H9 (cell line): ENCODE measurements at regions not wholly inside any gene's neighbourhood (a gene's known extent, or its start where the extent isn't known, plus 50 kb on each side); places are given as distances from the start of the nearest gene placed in this dataset.

ENCODE experiments used
- DNase-seq: peaks from one replicate; pipeline ENCODE4 v3.0.0-alpha.2; 2017
- H2AFZ ChIP-seq: one replicate; pipeline ENCODE4 v1.6.1; 2013; ENCODE audit warnings: mild to moderate bottlenecking, low read length, control low read depth, moderate library complexity
- H2AK5ac ChIP-seq: 2 replicates; pipeline ENCODE4 v1.6.1; 2013; ENCODE audit warnings: low read length, control low read depth, mixed read lengths; ENCODE audit not compliant: insufficient read length
- H2BK120ac ChIP-seq: one replicate; pipeline ENCODE4 v1.6.1; 2013; ENCODE audit warnings: low read depth, mild to moderate bottlenecking, low read length, control low read depth, inconsistent platforms; ENCODE audit not compliant: poor library complexity, severe bottlenecking
- H2BK12ac ChIP-seq: 2 replicates; pipeline ENCODE4 v1.6.1; 2013; ENCODE audit warnings: low read length, control low read depth, mixed read lengths, low read depth; ENCODE audit not compliant: insufficient read length
- H2BK15ac ChIP-seq: 2 replicates; pipeline ENCODE4 v1.6.1; 2013; ENCODE audit warnings: low read depth, low read length, control low read depth
- H2BK20ac ChIP-seq: one replicate; pipeline ENCODE4 v1.6.1; 2013; ENCODE audit warnings: low read depth, mild to moderate bottlenecking, low read length, control low read depth, inconsistent platforms; ENCODE audit not compliant: poor library complexity, severe bottlenecking
- H2BK5ac ChIP-seq: 2 replicates; pipeline ENCODE4 v1.6.1; 2013; ENCODE audit warnings: low read length, control low read depth, mixed read lengths; ENCODE audit not compliant: insufficient read length
- H3K14ac ChIP-seq: 2 replicates; pipeline ENCODE4 v1.6.1; 2013; ENCODE audit warnings: low read length, control low read depth; ENCODE audit not compliant: insufficient read depth
- H3K18ac ChIP-seq: 2 replicates; pipeline ENCODE4 v1.6.1; 2013; ENCODE audit warnings: low read depth, mild to moderate bottlenecking, mixed read lengths, low read length, control low read depth; ENCODE audit not compliant: insufficient read length
- H3K23ac ChIP-seq: 2 replicates; pipeline ENCODE4 v1.6.1; 2013; ENCODE audit warnings: low read length, control low read depth, mixed read lengths, low read depth; ENCODE audit not compliant: insufficient read length
- H3K23me2 ChIP-seq: 2 replicates; pipeline ENCODE4 v1.6.1; 2013; ENCODE audit warnings: low read depth, mild to moderate bottlenecking, mixed read lengths, low read length, control low read depth; ENCODE audit not compliant: insufficient read length, poor library complexity, severe bottlenecking
- H3K27ac ChIP-seq: 2 replicates; pipeline ENCODE4 v1.5.1; 2013; ENCODE audit warnings: low read length, control low read depth, mixed read lengths, low read depth; ENCODE audit not compliant: insufficient read length
- H3K27me3 ChIP-seq: 2 replicates; pipeline ENCODE4 v1.6.1; 2013; ENCODE audit warnings: low read length, control low read depth, inconsistent platforms; ENCODE audit not compliant: insufficient read depth
- H3K4ac ChIP-seq: 2 replicates; pipeline ENCODE4 v1.6.1; 2013; ENCODE audit warnings: low read depth, mild to moderate bottlenecking, control low read depth, inconsistent platforms, low read length, moderate library complexity
- H3K4me1 ChIP-seq: 2 replicates; pipeline ENCODE4 v1.6.1; 2013; ENCODE audit warnings: low read length, control low read depth, inconsistent platforms; ENCODE audit not compliant: insufficient read depth
- H3K4me2 ChIP-seq: 2 replicates; pipeline ENCODE4 v1.6.1; 2013; ENCODE audit warnings: low read length, control low read depth, mixed read lengths; ENCODE audit not compliant: insufficient read length, insufficient read depth
- H3K56ac ChIP-seq: 2 replicates; pipeline ENCODE4 v1.6.1; 2013; ENCODE audit warnings: low read depth, mild to moderate bottlenecking, mixed read lengths, low read length, control low read depth; ENCODE audit not compliant: insufficient read length
- H3K79me1 ChIP-seq: 2 replicates; pipeline ENCODE4 v1.6.1; 2013; ENCODE audit warnings: low read depth, mild to moderate bottlenecking, moderate library complexity, low read length, control low read depth, inconsistent platforms; ENCODE audit not compliant: insufficient read depth, poor library complexity, severe bottlenecking
- H3K79me2 ChIP-seq: 2 replicates; pipeline ENCODE4 v1.6.1; 2013; ENCODE audit warnings: low read length, control low read depth, inconsistent platforms; ENCODE audit not compliant: insufficient read depth
- H3K9ac ChIP-seq: 2 replicates; pipeline ENCODE4 v1.6.1; 2013; ENCODE audit warnings: low read length, control low read depth, mixed read lengths; ENCODE audit not compliant: insufficient read length; ENCODE audit errors: extremely low read depth
- H3K9me3 ChIP-seq: one replicate; pipeline ENCODE4 v1.6.1; 2013; ENCODE audit warnings: low read depth, low read length, inconsistent platforms; ENCODE audit not compliant: control insufficient read depth
- H3T11ph ChIP-seq: one replicate; pipeline ENCODE4 v1.6.1; 2013; ENCODE audit warnings: mild to moderate bottlenecking, low read length, control low read depth, inconsistent platforms
- H4K20me1 ChIP-seq: one replicate; pipeline ENCODE4 v1.6.1; 2013; ENCODE audit not compliant: control insufficient read depth, insufficient read length, insufficient read depth
- H4K5ac ChIP-seq: 2 replicates; pipeline ENCODE4 v1.6.1; 2013; ENCODE audit warnings: low read depth, mild to moderate bottlenecking, mixed read lengths, low read length, control low read depth; ENCODE audit not compliant: insufficient read length
- H4K8ac ChIP-seq: replicated peaks from 2 replicates; pipeline ENCODE4 v1.6.1; 2013; ENCODE audit warnings: low read length, control low read depth, mixed read lengths, low read depth; ENCODE audit not compliant: insufficient read length
- H4K91ac ChIP-seq: 2 replicates; pipeline ENCODE4 v1.6.1; 2013; ENCODE audit warnings: low read depth, mild to moderate bottlenecking, moderate library complexity, mixed read lengths, low read length, control low read depth; ENCODE audit not compliant: insufficient read length
- H3K27ac Mint-ChIP-seq, 3 experiments: 2 replicates in 2 of 3; 3 replicates in 1 of 3; pipeline ENCODE4 v1.8.0; 2020 to 2021; ENCODE audit warnings: mixed read lengths in 3 of 3, mild to moderate bottlenecking in 1 of 3, moderate library complexity in 1 of 3
- H3K27me3 Mint-ChIP-seq: 2 replicates; pipeline ENCODE4 v1.8.0; 2021; ENCODE audit warnings: low read depth, mild to moderate bottlenecking, moderate library complexity, mixed read lengths
- H3K36me3 Mint-ChIP-seq, 3 experiments: 2 replicates in 2 of 3; 3 replicates in 1 of 3; pipeline ENCODE4 v1.8.0; 2020 to 2021; ENCODE audit warnings: low read depth in 3 of 3, mixed read lengths in 3 of 3; ENCODE audit not compliant: insufficient read depth in 1 of 3
- H3K4me1 Mint-ChIP-seq, 2 experiments: 2 replicates each; pipeline ENCODE4 v1.8.0; 2020; ENCODE audit warnings: mixed read lengths in 2 of 2
- H3K4me3 Mint-ChIP-seq, 2 experiments: 2 replicates in 1 of 2; 3 replicates in 1 of 2; pipeline ENCODE4 v1.8.0; 2020 to 2021; ENCODE audit warnings: mild to moderate bottlenecking in 2 of 2, mixed read lengths in 2 of 2, moderate library complexity in 1 of 2
- H3K9me3 Mint-ChIP-seq, 2 experiments: 2 replicates in 1 of 2; 3 replicates in 1 of 2; pipeline ENCODE4 v1.8.0; 2020; ENCODE audit warnings: mild to moderate bottlenecking in 2 of 2, mixed read lengths in 2 of 2, moderate library complexity in 1 of 2
- CTCF ChIP-seq: fragments of 200-600 bp; sonication (generic); conservative IDR thresholded peaks from 3 replicates; pipeline ENCODE4 v1.8.0; 2021; ENCODE audit warnings: antibody characterized with exemption, mild to moderate bottlenecking
- WGBS: extraction: QIAGEN DNeasy Blood & Tissue Kit; methylation state at CpG from one replicate; pipeline ENCODE4 v1.1.7; 2013; ENCODE audit warnings: missing lambda C conversion rate, low lambda C conversion rate, mixed read lengths; ENCODE audit not compliant: insufficient read length; ENCODE audit errors: extremely low coverage; 5-methylcytosine and 5-hydroxymethylcytosine counted together

DNA sequence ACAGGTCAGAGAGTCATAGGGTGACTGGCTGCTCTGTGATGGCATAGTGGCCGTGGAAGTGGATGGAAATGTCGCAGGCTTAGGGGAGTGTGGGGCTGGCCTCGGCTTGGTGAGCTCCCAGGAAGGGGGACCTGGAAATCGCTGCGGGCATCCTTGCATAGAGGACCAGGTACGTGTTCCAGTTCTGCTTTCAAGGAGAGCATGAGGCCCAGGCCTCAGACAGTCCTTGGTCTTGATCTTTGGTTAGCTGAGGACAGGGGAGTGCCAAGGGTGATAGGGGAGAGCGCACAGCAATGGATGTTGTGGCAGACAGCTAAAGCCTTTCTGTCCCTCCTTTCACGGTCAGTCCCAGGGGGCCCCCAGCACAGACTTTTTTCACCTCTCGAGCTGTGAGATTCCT, 110.5 kb downstream of the SNRPN start:
- H3K9me3 Mint-ChIP-seq, result peaks cover 99% of the 10 kb centered on the region in 2 experiments
- Histone ChIP-seq H3K9ac (no peak overlapping the region), H3K18ac (no peak overlapping the region), H2AFZ (no peak overlapping the region), H3K79me2 (no peaks in the 10 kb centered on the region; the same call in 1 of the 2 replicates), H3K4me2 (no peak overlapping the region), H3K56ac (no peak overlapping the region), H2BK120ac (no peak overlapping the region), H2BK20ac (no peak overlapping the region), H3T11ph (no peak overlapping the region), H2AK5ac (no peak overlapping the region), H2BK5ac (no peak overlapping the region), H3K23me2 (no peaks in the 10 kb centered on the region), H3K14ac (no peak overlapping the region), H3K4ac (no peak overlapping the region), H3K9me3 (peaks cover 100% of the 10 kb centered on the region), H4K91ac (no peak overlapping the region), H2BK15ac (no peak overlapping the region), H4K8ac (no peak overlapping the region), H4K5ac (no peak overlapping the region), H3K27ac (no peak overlapping the region), H3K27me3 (no peaks in the 10 kb centered on the region), H3K79me1 (no peaks in the 10 kb centered on the region), H4K20me1 (no peaks in the 10 kb centered on the region), H3K23ac (no peak overlapping the region), H2BK12ac (no peak overlapping the region), H3K4me1 (no peaks in the 10 kb centered on the region)
- no peak for TF ChIP-seq CTCF
- DNase-seq, result no peak
- no CpG with 5 or more reads among the region's 9 CpGs for WGBS
- H3K4me1 Mint-ChIP-seq, result no peaks in the 10 kb centered on the region
- H3K27me3 Mint-ChIP-seq, result peaks cover 22% of the 10 kb centered on the region
- no peak overlapping the region for H3K4me3 Mint-ChIP-seq
- H3K27ac Mint-ChIP-seq, result no peak overlapping the region
- peaks cover 100% of the 10 kb centered on the region in 3 experiments for H3K36me3 Mint-ChIP-seq
